Stomach (tissue), 4 donors: ENCODE measurements at regions not wholly inside any gene's neighbourhood (a gene's known extent, or its start where the extent isn't known, plus 50 kb on each side); places are given as distances from the start of the nearest gene placed in this dataset.

Experiments
- CTCF ChIP-seq, 7 experiments: fragments of 450-650 bp in 4 of 7; fragments of 200-600 bp in 3 of 7; sonication (generic) in 3 of 7; IDR thresholded peaks; one replicate each; pipeline ENCODE4 v1.5.1; 2016 to 2019; ENCODE audit warnings: antibody characterized with exemption in 7 of 7, control low read depth in 2 of 7, mild to moderate bottlenecking in 1 of 7
- EP300 ChIP-seq: sonication (generic); formaldehyde crosslinking; IDR thresholded peaks from one replicate; pipeline ENCODE4 v1.6.1; 2017; ENCODE audit warnings: antibody characterized with exemption
- POLR2A ChIP-seq, 4 donors: fragments of 450-650 bp; IDR thresholded peaks; one replicate each; pipeline ENCODE4 v1.6.1; 2016; ENCODE audit warnings: antibody characterized with exemption in 4 of 4, control low read depth in 2 of 4, mild to moderate bottlenecking in 1 of 4, moderate library complexity in 1 of 4
- POLR2AphosphoS5 ChIP-seq, 3 donors: sonication (generic); formaldehyde crosslinking; IDR thresholded peaks; one replicate each; pipeline ENCODE4 v1.6.1; 2016; ENCODE audit warnings: antibody characterized with exemption in 3 of 3

DNA sequence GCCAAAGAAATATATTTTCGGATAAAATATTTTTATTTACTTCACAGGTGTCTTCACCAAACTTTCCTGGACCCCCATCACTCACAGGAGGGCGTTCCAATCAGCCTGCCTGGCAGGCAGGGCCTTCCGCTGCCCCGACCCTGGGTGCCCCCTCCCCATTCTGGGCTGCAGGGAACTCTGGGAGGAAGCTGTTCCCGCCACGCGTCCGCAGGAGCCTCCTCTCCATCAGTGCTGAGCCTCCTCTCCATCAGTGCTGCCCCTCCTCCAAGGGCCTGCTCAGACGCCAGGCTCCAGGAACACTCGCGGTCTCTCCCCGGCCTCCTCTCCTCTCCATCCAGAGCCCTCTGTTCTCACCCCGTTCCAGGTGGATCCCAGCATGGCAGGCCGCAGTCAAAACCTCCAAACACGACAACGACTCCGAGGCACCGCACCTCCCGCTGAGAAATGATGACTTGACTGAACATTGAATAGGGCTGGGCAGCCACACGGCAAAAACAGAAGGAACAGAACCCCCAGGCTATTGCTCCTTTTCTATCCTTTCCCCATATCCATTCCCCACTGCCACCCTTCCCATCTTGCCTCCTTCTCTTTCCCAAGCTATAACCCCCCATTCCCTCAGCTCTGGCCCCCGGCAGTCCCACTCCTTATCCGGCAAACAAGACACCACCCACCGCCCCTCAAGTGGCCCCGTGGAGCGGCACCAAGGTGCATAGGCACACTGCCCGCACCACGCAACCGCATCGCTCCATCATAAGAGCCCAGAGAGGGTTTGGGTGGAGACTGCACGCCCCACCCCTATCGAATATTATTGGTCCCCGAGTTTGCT lies 268.6 kb upstream of the RAB6C start:
- TF ChIP-seq CTCF (IDR thresholded peaks at IDR 0.05) (no peak), POLR2A (IDR thresholded peaks at IDR 0.05) (no peak), POLR2AphosphoS5 (IDR thresholded peaks at IDR 0.05) (no peak), EP300 (no peak)
